H1 (cell line): ENCODE measurements at regions not wholly inside any gene's neighbourhood (a gene's known extent, or its start where the extent isn't known, plus 50 kb on each side); places are given as distances from the start of the nearest gene placed in this dataset.

Experiments
- CTCF ChIA-PET: fragments of 300-600 bp; sonication (Branson Sonifier 250); formaldehyde crosslinking; loops from one replicate; lab custom pipeline; 2021; ENCODE audit not compliant: partially characterized antibody; lab: Charles Lee
- POLR2A ChIA-PET: fragments of 300-600 bp; sonication (Branson Sonifier 250); formaldehyde crosslinking; loops from one replicate; lab custom pipeline; 2021; ENCODE audit warnings: inconsistent platforms; ENCODE audit not compliant: partially characterized antibody; lab: Charles Lee
- DNase-seq, 2 experiments: peaks; one replicate each; pipeline versions ENCODE4 v3.0.0 to v3.0.0-alpha.2; 2010 to 2022; ENCODE audit warnings: low spot score in 2 of 2, low read depth in 1 of 2, mixed read lengths in 1 of 2
- FAIRE-seq: peaks from 2 replicates; lab custom pipeline; 2011; peaks lifted over from hg19 to GRCh38; lab: Jason Lieb, UNC
- H2AFZ ChIP-seq: 2 replicates; pipeline ENCODE4 v1.8.1; 2012; ENCODE audit warnings: low read length, inconsistent platforms
- H2AK5ac ChIP-seq: 2 replicates; pipeline ENCODE4 v1.6.1; 2013; ENCODE audit warnings: low read depth, low read length
- H2BK120ac ChIP-seq: replicated peaks from 2 replicates; pipeline ENCODE3; 2013; ENCODE audit warnings: low read depth, low read length, inconsistent platforms
- H2BK12ac ChIP-seq: 2 replicates; pipeline ENCODE4 v1.6.1; 2013; ENCODE audit warnings: low read depth, low read length
- H2BK15ac ChIP-seq: 2 replicates; pipeline ENCODE4 v1.6.1; 2013; ENCODE audit warnings: low read length
- H2BK20ac ChIP-seq: 2 replicates; pipeline ENCODE4 v1.6.1; 2013; ENCODE audit warnings: low read length
- H2BK5ac ChIP-seq: 2 replicates; pipeline ENCODE4 v1.6.1; 2013; ENCODE audit warnings: low read depth, low read length
- H3K14ac ChIP-seq: 2 replicates; pipeline ENCODE4 v1.6.1; 2013; ENCODE audit warnings: inconsistent platforms; ENCODE audit not compliant: insufficient read length
- H3K18ac ChIP-seq: 2 replicates; pipeline ENCODE4 v1.6.1; 2013; ENCODE audit warnings: low read length; ENCODE audit errors: extremely low read depth
- H3K23ac ChIP-seq: 2 replicates; pipeline ENCODE4 v1.6.1; 2013; ENCODE audit warnings: inconsistent platforms; ENCODE audit not compliant: insufficient read length
- H3K23me2 ChIP-seq: 2 replicates; pipeline ENCODE4 v1.6.1; 2013; ENCODE audit warnings: low read depth, low read length
- H3K27ac ChIP-seq: 2 replicates; pipeline ENCODE4 v1.6.1; 2011; ENCODE audit warnings: low read depth, low read length, inconsistent platforms
- H3K27me3 ChIP-seq, 4 experiments: replicated peaks in 1 of 4; 1 replicate in 1 of 4; 2 replicates in 3 of 4; pipeline versions ENCODE4 v1.6.1 to v1.8.1; 2011 to 2013; ENCODE audit warnings: low read length in 3 of 4, mild to moderate bottlenecking in 3 of 4, inconsistent platforms in 2 of 4, mixed read lengths in 2 of 4, moderate library complexity in 1 of 4; ENCODE audit not compliant: control insufficient read depth in 3 of 4, insufficient read depth in 3 of 4; ENCODE audit errors: extremely low read depth in 1 of 4
- H3K36me3 ChIP-seq, 4 experiments: 2 replicates each; pipeline versions ENCODE4 v1.6.1 to v1.8.1; 2011 to 2013; ENCODE audit warnings: mild to moderate bottlenecking in 4 of 4, low read length in 3 of 4, moderate library complexity in 2 of 4, control low read depth in 1 of 4, inconsistent platforms in 1 of 4; ENCODE audit not compliant: insufficient read depth in 4 of 4, control insufficient read depth in 2 of 4
- H3K4ac ChIP-seq: replicated peaks from 2 replicates; pipeline ENCODE3; 2013; ENCODE audit warnings: low read length, low read depth, mixed read lengths, inconsistent platforms; ENCODE audit not compliant: insufficient read length
- H3K4me1 ChIP-seq, 4 experiments: replicated peaks in 1 of 4; 1 replicate in 1 of 4; 2 replicates in 3 of 4; pipeline versions ENCODE4 v1.6.1 to v1.8.1; 2011 to 2013; ENCODE audit warnings: low read length in 3 of 4, inconsistent platforms in 2 of 4, mixed read lengths in 1 of 4; ENCODE audit not compliant: insufficient read depth in 4 of 4, control insufficient read depth in 3 of 4
- H3K4me2 ChIP-seq, 2 experiments: 2 replicates each; pipeline versions ENCODE4 v1.6.1 to v1.8.1; 2011 to 2013; ENCODE audit warnings: low read depth in 2 of 2, low read length in 2 of 2, control low read depth in 1 of 2, inconsistent platforms in 1 of 2, mild to moderate bottlenecking in 1 of 2; ENCODE audit not compliant: insufficient read depth in 1 of 2
- H3K4me3 ChIP-seq, 4 experiments: fragments of 200-600, 300-600 bp in 1 of 4; sonication (generic), shearing (Covaris generic), sonication (Bioruptor Twin) in 1 of 4; 2 replicates each; pipeline versions ENCODE4 v1.5.1 to v1.8.1; 2011 to 2016; ENCODE audit warnings: low read length in 4 of 4, low read depth in 3 of 4, control low read depth in 2 of 4, inconsistent platforms in 2 of 4, mild to moderate bottlenecking in 2 of 4, mixed read lengths in 1 of 4, moderate library complexity in 1 of 4; ENCODE audit not compliant: insufficient read depth in 2 of 4; ENCODE audit errors: extremely low read depth in 1 of 4
- H3K56ac ChIP-seq: replicated peaks from 2 replicates; pipeline ENCODE3; 2013; ENCODE audit warnings: low read depth, mild to moderate bottlenecking, mixed read lengths, low read length, inconsistent platforms; ENCODE audit not compliant: insufficient read length
- H3K79me1 ChIP-seq: 2 replicates; pipeline ENCODE4 v1.6.1; 2013; ENCODE audit warnings: low read depth, low read length, control low read depth
- H3K79me2 ChIP-seq, 2 experiments: 2 replicates each; pipeline versions ENCODE4 v1.6.1 to v1.8.1; 2012 to 2013; ENCODE audit warnings: low read length in 2 of 2, mild to moderate bottlenecking in 2 of 2, inconsistent platforms in 1 of 2; ENCODE audit not compliant: insufficient read depth in 2 of 2, control insufficient read depth in 1 of 2
- H3K9ac ChIP-seq, 4 experiments: replicated peaks in 1 of 4; 1 replicate in 1 of 4; 2 replicates in 3 of 4; pipeline versions ENCODE4 v1.6.1 to v1.8.1; 2011 to 2013; ENCODE audit warnings: low read depth in 3 of 4, low read length in 3 of 4, control low read depth in 2 of 4, mild to moderate bottlenecking in 2 of 4, moderate library complexity in 2 of 4, inconsistent platforms in 1 of 4; ENCODE audit errors: extremely low read depth in 1 of 4
- H3K9me3 ChIP-seq, 2 experiments: 2 replicates each; pipeline versions ENCODE4 v1.6.1 to v1.8.1; 2012 to 2013; ENCODE audit warnings: mild to moderate bottlenecking in 2 of 2, moderate library complexity in 2 of 2, control low read depth in 1 of 2, inconsistent platforms in 1 of 2, low read depth in 1 of 2, low read length in 1 of 2, mixed read lengths in 1 of 2; ENCODE audit not compliant: insufficient read depth in 2 of 2
- H4K20me1 ChIP-seq, 2 experiments: replicated peaks in 1 of 2; 2 replicates each; pipeline versions ENCODE3 to v1.8.1; 2011 to 2013; ENCODE audit warnings: inconsistent platforms in 2 of 2, low read length in 2 of 2, mild to moderate bottlenecking in 1 of 2; ENCODE audit not compliant: insufficient read depth in 2 of 2, control insufficient read depth in 1 of 2
- H4K5ac ChIP-seq: 2 replicates; pipeline ENCODE4 v1.6.1; 2013; ENCODE audit warnings: low read length, low read depth, mixed read lengths, inconsistent platforms; ENCODE audit not compliant: insufficient read length
- H4K8ac ChIP-seq: 2 replicates; pipeline ENCODE4 v1.8.0; 2013; ENCODE audit warnings: mild to moderate bottlenecking, moderate library complexity, low read length, inconsistent platforms; ENCODE audit not compliant: insufficient read depth; ENCODE audit errors: extremely low read depth
- H4K91ac ChIP-seq: replicated peaks from 2 replicates; pipeline ENCODE3; 2013; ENCODE audit warnings: low read length, mixed read lengths, inconsistent platforms; ENCODE audit not compliant: insufficient read length
- BACH1 ChIP-seq: IDR thresholded peaks from 2 replicates; pipeline ENCODE4 v1.6.1; 2012; ENCODE audit warnings: low read length, improper control_type of control experiment
- RFX5 ChIP-seq: IDR thresholded peaks from 2 replicates; pipeline ENCODE4 v1.6.1; 2011; ENCODE audit warnings: low read depth, low read length, improper control_type of control experiment, borderline replicate concordance
- SIN3A ChIP-seq, 2 experiments: IDR thresholded peaks in 1 of 2; conservative IDR thresholded peaks in 1 of 2; 2 replicates each; pipeline ENCODE4 v1.6.1; 2011 to 2012; ENCODE audit warnings: low read length in 2 of 2, improper control_type of control experiment in 1 of 2, low read depth in 1 of 2, mild to moderate bottlenecking in 1 of 2
- SP4 ChIP-seq: IDR thresholded peaks from 2 replicates; pipeline ENCODE4 v1.6.1; 2012; ENCODE audit warnings: low read length, inconsistent platforms
- TBP ChIP-seq: IDR thresholded peaks from 2 replicates; pipeline ENCODE4 v1.6.1; 2011; ENCODE audit warnings: low read depth, low read length, improper control_type of control experiment

DNA sequence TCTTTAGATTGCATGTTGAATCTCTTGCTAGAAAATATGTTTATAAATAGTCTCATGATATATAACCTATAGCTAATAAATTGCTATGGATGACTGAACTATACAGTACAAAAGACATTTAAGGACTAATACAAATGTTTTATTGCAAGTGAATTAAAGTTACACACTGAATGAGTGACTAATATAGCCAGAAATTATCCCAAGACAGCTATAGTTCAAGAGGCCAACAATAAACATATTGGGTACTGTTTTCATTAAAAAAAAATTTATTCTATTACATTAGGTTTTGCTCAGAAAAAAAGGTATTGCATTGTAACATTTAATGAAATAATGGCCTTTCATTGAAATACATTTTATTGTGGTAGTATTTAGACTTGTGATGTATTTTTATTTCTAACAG lies 819.1 kb downstream of the TRIML1 start:
- no peaks in the 10 kb centered on the region for H3K27me3 ChIP-seq
- H3K9ac ChIP-seq = no peak overlapping the region
- H3K36me3 ChIP-seq = no peaks in the 10 kb centered on the region
- H3K79me1 ChIP-seq = no peaks in the 10 kb centered on the region
- H4K5ac ChIP-seq = no peak overlapping the region
- no peak overlapping the region for H2BK15ac ChIP-seq
- no peaks in the 10 kb centered on the region for H3K4me1 ChIP-seq
- H2BK20ac ChIP-seq = no peak overlapping the region
- H4K20me1 ChIP-seq = no peaks in the 10 kb centered on the region
- H3K14ac ChIP-seq = no peak overlapping the region
- DNase-seq = no peak
- H2BK5ac ChIP-seq = no peak overlapping the region
- no peak for FAIRE-seq
- H2AFZ ChIP-seq = no peak overlapping the region
- H2BK12ac ChIP-seq = no peak overlapping the region
- no peak overlapping the region for H3K27ac ChIP-seq
- no peak overlapping the region for H3K18ac ChIP-seq
- H2BK120ac ChIP-seq = no peak overlapping the region
- no peak overlapping the region for H3K4me2 ChIP-seq
- no peak overlapping the region for H4K91ac ChIP-seq
- no peaks in the 10 kb centered on the region; a peak in 1 of 4 replicates for H3K9me3 ChIP-seq
- no peak overlapping the region for H3K4me3 ChIP-seq
- POLR2A ChIA-PET = no interaction called here
- CTCF ChIA-PET = interaction anchor here (1.0 to 3.9 kb wide), 3 partner anchors 13 to 165 kb away, joined by 3 to 25 read pairs (median 3); no protein-coding TSS in a partner anchor
- no peak overlapping the region for H3K23ac ChIP-seq
- no peaks in the 10 kb centered on the region for H3K79me2 ChIP-seq
- no peak overlapping the region for H4K8ac ChIP-seq
- H3K56ac ChIP-seq = no peak overlapping the region
- no peak overlapping the region for H2AK5ac ChIP-seq
- no peak for TF ChIP-seq TBP
- TF ChIP-seq SP4 = no peak
- no peak for TF ChIP-seq RFX5
- TF ChIP-seq BACH1 = no peak
- TF ChIP-seq SIN3A (conservative IDR thresholded peaks at IDR 0.05 in 1 of 2, IDR thresholded peaks at IDR 0.05 in 1 of 2; ENCODE audit: low read depth in 1 of 2, low read length in 2 of 2) = no peak
- no peak overlapping the region for H3K4ac ChIP-seq
- H3K23me2 ChIP-seq = no peaks in the 10 kb centered on the region
